Tibial nerve (tissue), 4 donors: ENCODE measurements at regions not wholly inside any gene's neighbourhood (a gene's known extent, or its start where the extent isn't known, plus 50 kb on each side); places are given as distances from the start of the nearest gene placed in this dataset.

Experiments used
- DNase-seq, 2 donors: peaks; one replicate each; pipeline ENCODE4 v3.0.0-alpha.2; 2019; ENCODE audit warnings: low spot score in 2 of 2
- H3K27ac ChIP-seq, 4 donors: fragments of 200-600 bp; sonication (generic) in 3 of 4; one replicate each; pipeline ENCODE4 v1.5.1; 2017 to 2019; ENCODE audit warnings: mild to moderate bottlenecking in 1 of 4
- H3K27me3 ChIP-seq, 2 donors: fragments of 200-600 bp; sonication (generic) in 1 of 2; one replicate each; pipeline versions ENCODE4 v1.5.1 to v1.6.0; 2017 to 2019
- H3K36me3 ChIP-seq, 3 donors: fragments of 200-600 bp; sonication (generic); one replicate each; pipeline ENCODE4 v1.5.1; 2018 to 2019
- H3K4me1 ChIP-seq, 4 donors: fragments of 200-600 bp; sonication (generic) in 3 of 4; one replicate each; pipeline ENCODE4 v1.5.1; 2017 to 2019
- H3K4me3 ChIP-seq, 4 donors: fragments of 200-600 bp; sonication (generic) in 3 of 4; one replicate each; pipeline ENCODE4 v1.5.1; 2017 to 2019; ENCODE audit warnings: mild to moderate bottlenecking in 1 of 4, moderate library complexity in 1 of 4
- H3K9me3 ChIP-seq, 4 donors: fragments of 200-600 bp; sonication (generic) in 3 of 4; one replicate each; pipeline ENCODE4 v1.5.1; 2017 to 2019
- CTCF ChIP-seq, 5 experiments: fragments of 200-600 bp in 3 of 5; fragments of 450-650 bp in 2 of 5; sonication (generic) in 3 of 5; IDR thresholded peaks; one replicate each; pipeline ENCODE4 v1.5.1; 2016 to 2019; ENCODE audit warnings: antibody characterized with exemption in 5 of 5, mild to moderate bottlenecking in 3 of 5, moderate library complexity in 2 of 5
- EP300 ChIP-seq, 2 donors: sonication (generic); formaldehyde crosslinking; IDR thresholded peaks; one replicate each; pipeline ENCODE4 v1.6.1; 2017; ENCODE audit warnings: antibody characterized with exemption in 2 of 2, mild to moderate bottlenecking in 1 of 2
- POLR2A ChIP-seq, 2 donors: fragments of 450-650 bp; IDR thresholded peaks; one replicate each; pipeline ENCODE4 v1.6.1; 2017; ENCODE audit warnings: antibody characterized with exemption in 2 of 2, mild to moderate bottlenecking in 2 of 2, moderate library complexity in 2 of 2
- WGBS, 2 donors: methylation state at CpG; one replicate each; pipeline ENCODE4 v1.1.5; 2018; 5-methylcytosine and 5-hydroxymethylcytosine counted together

DNA sequence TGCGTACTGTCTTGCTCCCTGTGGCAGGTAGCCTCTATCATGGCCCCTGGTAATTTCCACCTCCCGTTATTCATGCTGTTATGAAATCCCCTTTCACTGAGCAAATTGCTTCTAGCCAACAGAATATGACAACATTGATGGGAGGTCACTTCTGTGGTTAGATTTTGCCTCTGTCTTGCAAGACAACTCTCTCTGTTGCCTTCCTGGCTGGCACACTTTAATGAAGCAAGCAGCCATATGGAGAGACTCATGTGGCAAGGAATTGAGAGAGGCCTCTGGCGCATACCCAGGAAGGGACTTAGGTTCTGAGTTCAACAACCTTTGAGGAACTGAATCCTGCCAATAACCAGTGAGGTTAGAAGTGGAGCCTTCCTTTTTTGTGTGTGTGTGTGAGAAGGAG lies 51.8 kb upstream of the GPRC5B start:
- WGBS, 2 donors, result 87 to 94% methylated on average over 3 of the region's 3 CpGs
- Histone ChIP-seq H3K4me3 (no peak overlapping the region), H3K27me3 (no peaks in the 10 kb centered on the region), H3K36me3 (no peaks in the 10 kb centered on the region), H3K27ac (no peak overlapping the region), H3K9me3 (no peaks in the 10 kb centered on the region), H3K4me1 (no peaks in the 10 kb centered on the region)
- TF ChIP-seq EP300 (IDR thresholded peaks at IDR 0.05) (no peak), CTCF (IDR thresholded peaks at IDR 0.05) (no peak), POLR2A (IDR thresholded peaks at IDR 0.05) (no peak)
- no peak for DNase-seq

GRCh38 chr16:19935694-19936093 lies 51.0 kb upstream of the GPRC5B start:
- no peak for DNase-seq
- no peaks in the 10 kb centered on the region for H3K4me1 ChIP-seq
- H3K36me3 ChIP-seq, result no peaks in the 10 kb centered on the region
- WGBS, 2 donors, result 36 to 51% methylated on average over 2 of the region's 2 CpGs
- H3K4me3 ChIP-seq, result no peak overlapping the region
- H3K9me3 ChIP-seq, result no peaks in the 10 kb centered on the region
- TF ChIP-seq POLR2A (IDR thresholded peaks at IDR 0.05), result no peak
- TF ChIP-seq CTCF (IDR thresholded peaks at IDR 0.05), result no peak
- no peak for TF ChIP-seq EP300 (IDR thresholded peaks at IDR 0.05)
- H3K27me3 ChIP-seq, result no peaks in the 10 kb centered on the region
- H3K27ac ChIP-seq, result no peak overlapping the region
